A549 (cell line): ENCODE measurements at regions not wholly inside any gene's neighbourhood (a gene's known extent, or its start where the extent isn't known, plus 50 kb on each side); places are given as distances from the start of the nearest gene placed in this dataset.

Experiments
- FOSB ChIP-seq: fragments of 250-450 bp; sonication (Bioruptor Pico); IDR thresholded peaks from 2 replicates; pipeline ENCODE4 v1.5.0; 2020; ENCODE audit warnings: mild to moderate bottlenecking, moderate library complexity
- POLR2A ChIP-seq: IDR thresholded peaks from 2 replicates; pipeline ENCODE4 v1.6.1; 2012; ENCODE audit warnings: mild to moderate bottlenecking, low read length
- RAD21 ChIP-seq, 2 experiments: fragments of >200 bp in 1 of 2; sonication (Bioruptor Twin) in 1 of 2; formaldehyde crosslinking in 1 of 2; IDR thresholded peaks in 1 of 2; conservative IDR thresholded peaks in 1 of 2; 2 replicates in 1 of 2; 3 replicates in 1 of 2; pipeline ENCODE4 v1.6.1; 2012 to 2018; ENCODE audit warnings: inconsistent platforms in 1 of 2
- SMC3 ChIP-seq: fragments of >200 bp; sonication (Bioruptor Twin); formaldehyde crosslinking; IDR thresholded peaks from 3 replicates; pipeline ENCODE4 v1.6.1; 2018; ENCODE audit warnings: inconsistent platforms
- TF ChIP-seq, protein P1 (sequence below): fragments of >200 bp; sonication (Bioruptor Twin); formaldehyde crosslinking; IDR thresholded peaks from 3 replicates; pipeline ENCODE4 v1.5.1; 2016
- TF ChIP-seq, protein P2 (sequence below): IDR thresholded peaks from 2 replicates; pipeline ENCODE4 v1.6.1; 2012

DNA sequence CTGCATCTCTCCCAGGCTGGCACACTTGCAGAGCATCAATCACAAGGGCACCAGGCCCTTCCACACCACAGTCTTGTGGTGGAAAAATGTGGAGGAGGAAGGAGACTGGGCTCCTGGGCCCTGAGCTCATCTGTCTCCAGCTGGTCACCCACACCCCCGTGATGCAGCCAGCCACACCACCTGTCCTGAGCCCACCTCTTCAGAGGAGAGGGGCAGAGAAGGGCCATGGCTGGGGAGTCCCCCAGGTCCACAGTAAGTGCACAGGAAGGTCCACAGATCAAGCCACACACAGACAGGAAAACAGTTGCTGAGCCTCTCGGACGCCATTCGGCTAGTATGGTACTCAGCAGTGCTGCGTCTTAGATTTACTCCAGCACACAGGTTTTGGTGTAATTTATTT lies 203.5 kb upstream of the SALL3 start:
- TF ChIP-seq, protein P1, sequence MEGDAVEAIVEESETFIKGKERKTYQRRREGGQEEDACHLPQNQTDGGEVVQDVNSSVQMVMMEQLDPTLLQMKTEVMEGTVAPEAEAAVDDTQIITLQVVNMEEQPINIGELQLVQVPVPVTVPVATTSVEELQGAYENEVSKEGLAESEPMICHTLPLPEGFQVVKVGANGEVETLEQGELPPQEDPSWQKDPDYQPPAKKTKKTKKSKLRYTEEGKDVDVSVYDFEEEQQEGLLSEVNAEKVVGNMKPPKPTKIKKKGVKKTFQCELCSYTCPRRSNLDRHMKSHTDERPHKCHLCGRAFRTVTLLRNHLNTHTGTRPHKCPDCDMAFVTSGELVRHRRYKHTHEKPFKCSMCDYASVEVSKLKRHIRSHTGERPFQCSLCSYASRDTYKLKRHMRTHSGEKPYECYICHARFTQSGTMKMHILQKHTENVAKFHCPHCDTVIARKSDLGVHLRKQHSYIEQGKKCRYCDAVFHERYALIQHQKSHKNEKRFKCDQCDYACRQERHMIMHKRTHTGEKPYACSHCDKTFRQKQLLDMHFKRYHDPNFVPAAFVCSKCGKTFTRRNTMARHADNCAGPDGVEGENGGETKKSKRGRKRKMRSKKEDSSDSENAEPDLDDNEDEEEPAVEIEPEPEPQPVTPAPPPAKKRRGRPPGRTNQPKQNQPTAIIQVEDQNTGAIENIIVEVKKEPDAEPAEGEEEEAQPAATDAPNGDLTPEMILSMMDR = no peak
- TF ChIP-seq, protein P2, sequence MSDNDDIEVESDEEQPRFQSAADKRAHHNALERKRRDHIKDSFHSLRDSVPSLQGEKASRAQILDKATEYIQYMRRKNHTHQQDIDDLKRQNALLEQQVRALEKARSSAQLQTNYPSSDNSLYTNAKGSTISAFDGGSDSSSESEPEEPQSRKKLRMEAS = no peak
- TF ChIP-seq POLR2A (no peak), RAD21 (conservative IDR thresholded peaks at IDR 0.05 in 1 of 2, IDR thresholded peaks at IDR 0.05 in 1 of 2) (no peak), FOSB (CRISPR knock-in tag) (no peak), SMC3 (no peak)
